GM13977 (cell line): ENCODE measurements at regions not wholly inside any gene's neighbourhood (a gene's known extent, or its start where the extent isn't known, plus 50 kb on each side); places are given as distances from the start of the nearest gene placed in this dataset.

Experiments
- DNase-seq: peaks from one replicate; pipeline ENCODE4 v3.0.0; 2012; ENCODE audit warnings: low spot score
- CTCF ChIP-seq: IDR thresholded peaks from 2 replicates; pipeline ENCODE4 v1.5.1; 2012; ENCODE audit warnings: mild to moderate bottlenecking, control low read depth; ENCODE audit not compliant: insufficient read depth; ENCODE audit errors: extremely low read depth, missing control alignments
- in situ Hi-C: fragments of 300-500 bp; cut with MboI; formaldehyde crosslinking; loops from one replicate; pipeline ENCODE4 v1.12.0; 2022; ENCODE audit warnings: low sequenced_read_pairs, low pct_unique_long_range_greater_than_20kb, mixed read lengths, inconsistent platforms; ENCODE audit not compliant: unreplicated experiment

DNA sequence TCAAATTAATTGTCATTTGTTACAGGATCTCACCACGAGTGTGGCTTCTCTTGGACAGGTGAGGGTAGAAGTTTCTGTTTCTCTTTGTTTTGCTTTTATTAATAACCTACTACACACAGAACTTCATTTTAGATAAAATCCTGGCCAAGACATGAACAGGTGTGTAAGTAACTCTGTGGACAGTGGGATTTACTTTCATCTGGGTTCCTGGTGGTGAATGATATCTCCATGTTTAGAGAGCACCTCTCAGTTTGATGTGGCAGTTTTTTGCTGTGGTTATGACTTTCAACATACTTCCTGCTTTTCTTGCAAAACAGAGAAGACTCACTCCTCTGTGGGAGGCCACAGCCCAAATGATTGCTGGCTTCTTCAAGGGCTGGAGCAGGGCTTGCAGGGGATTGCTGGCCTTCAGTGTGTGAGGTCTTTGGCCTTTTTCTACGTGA is 71.1 kb upstream of the XCR1 start:
- TF ChIP-seq CTCF = no peak
- in situ Hi-C loops = no loop called here
- DNase-seq = peak; percentile 44

GRCh38 chr3:46097691-46098241 is 70.5 kb upstream of the XCR1 start:
- in situ Hi-C loops = no loop called here
- TF ChIP-seq CTCF = no peak
- peak; percentile 34 for DNase-seq

DNA sequence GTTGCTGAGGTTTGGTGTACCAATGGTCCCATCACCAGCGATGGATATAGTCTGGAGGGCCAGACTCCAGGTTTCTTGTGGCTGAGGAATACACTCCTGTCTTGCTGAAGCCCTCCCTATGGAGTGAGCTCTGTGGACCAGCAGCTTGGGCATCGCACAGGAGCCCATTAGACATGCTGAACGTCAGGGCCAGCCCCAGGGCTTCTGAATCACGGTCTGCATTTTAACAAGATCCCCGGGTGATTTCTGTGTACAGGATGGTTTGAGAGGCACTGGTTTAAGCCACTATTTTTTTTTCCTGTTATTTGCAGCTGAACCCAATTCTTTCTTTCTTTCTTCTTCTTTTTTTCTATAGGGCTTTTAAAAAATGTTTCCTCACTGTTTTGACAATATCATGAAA is 69.5 kb upstream of the XCR1 start:
- TF ChIP-seq CTCF = no peak
- in situ Hi-C loops = no loop called here
- no peak for DNase-seq

- in situ Hi-C loops = no loop called here
- no peak for DNase-seq
- TF ChIP-seq CTCF = no peak
Measured at GRCh38 chr3:46096336-46096735, 69.1 kb upstream of the XCR1 start.

GRCh38 chr3:46095307-46095706 is 68.0 kb upstream of the XCR1 start:
- peak; percentile 49 for DNase-seq
- TF ChIP-seq CTCF = no peak
- in situ Hi-C loops = no loop called here

DNA sequence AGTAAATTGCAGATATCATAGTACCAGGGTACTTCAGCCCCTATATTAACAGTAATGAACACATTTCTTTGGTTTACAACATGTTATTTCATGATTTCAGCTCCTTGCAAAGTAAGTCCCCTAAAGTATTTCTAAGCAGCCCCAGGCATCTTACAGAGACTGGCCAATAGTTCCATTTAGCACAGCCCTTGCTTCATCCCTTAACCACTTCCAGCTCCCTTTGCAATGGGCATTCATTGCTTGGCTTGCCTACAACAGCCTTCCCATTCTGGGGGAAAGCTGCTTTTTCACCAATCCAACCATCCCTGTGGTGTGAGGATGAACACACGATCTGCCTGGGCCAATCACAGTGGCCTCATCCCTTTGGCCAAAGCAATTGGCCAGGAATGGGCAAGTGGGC is 67.2 kb upstream of the XCR1 start:
- in situ Hi-C loops = no loop called here
- no peak for DNase-seq
- TF ChIP-seq CTCF = no peak

- in situ Hi-C loops = no loop called here
- no peak for DNase-seq
- TF ChIP-seq CTCF = no peak
Measured at GRCh38 chr3:46093966-46094365, 66.7 kb upstream of the XCR1 start.
